ENCODE measurements at regions not wholly inside any gene's neighbourhood (a gene's known extent, or its start where the extent isn't known, plus 50 kb on each side); places are given as distances from the start of the nearest gene placed in this dataset.

DNA sequence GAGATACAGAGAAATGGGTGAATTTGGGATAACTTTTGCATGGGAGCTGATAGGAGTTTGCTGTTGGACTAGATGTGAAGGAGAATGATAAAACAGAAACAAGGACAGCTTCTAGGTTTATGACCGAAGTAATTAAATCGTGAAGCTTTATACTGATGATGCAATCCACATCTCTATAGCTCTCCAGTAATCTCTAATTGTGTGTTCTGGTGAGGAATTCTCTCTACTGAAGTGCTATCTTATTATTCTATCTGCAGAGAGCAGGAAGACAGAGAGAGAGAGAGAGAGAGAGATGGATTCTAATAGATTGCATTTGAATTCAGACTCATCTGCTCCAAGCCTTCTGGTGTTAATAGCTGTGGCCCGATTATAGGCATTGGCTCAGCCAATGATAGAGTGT lies 113.5 kb upstream of the FRMD4B start:
- no peak overlapping the region for H3K4me3 ChIP-seq (ENCODE audit: control insufficient read depth, low read depth, low read length)
- DNase-seq (ENCODE audit: low read depth), result no peak
- TF ChIP-seq, protein P1, sequence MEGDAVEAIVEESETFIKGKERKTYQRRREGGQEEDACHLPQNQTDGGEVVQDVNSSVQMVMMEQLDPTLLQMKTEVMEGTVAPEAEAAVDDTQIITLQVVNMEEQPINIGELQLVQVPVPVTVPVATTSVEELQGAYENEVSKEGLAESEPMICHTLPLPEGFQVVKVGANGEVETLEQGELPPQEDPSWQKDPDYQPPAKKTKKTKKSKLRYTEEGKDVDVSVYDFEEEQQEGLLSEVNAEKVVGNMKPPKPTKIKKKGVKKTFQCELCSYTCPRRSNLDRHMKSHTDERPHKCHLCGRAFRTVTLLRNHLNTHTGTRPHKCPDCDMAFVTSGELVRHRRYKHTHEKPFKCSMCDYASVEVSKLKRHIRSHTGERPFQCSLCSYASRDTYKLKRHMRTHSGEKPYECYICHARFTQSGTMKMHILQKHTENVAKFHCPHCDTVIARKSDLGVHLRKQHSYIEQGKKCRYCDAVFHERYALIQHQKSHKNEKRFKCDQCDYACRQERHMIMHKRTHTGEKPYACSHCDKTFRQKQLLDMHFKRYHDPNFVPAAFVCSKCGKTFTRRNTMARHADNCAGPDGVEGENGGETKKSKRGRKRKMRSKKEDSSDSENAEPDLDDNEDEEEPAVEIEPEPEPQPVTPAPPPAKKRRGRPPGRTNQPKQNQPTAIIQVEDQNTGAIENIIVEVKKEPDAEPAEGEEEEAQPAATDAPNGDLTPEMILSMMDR (IDR thresholded peaks at IDR 0.05; ENCODE audit: control insufficient read depth, insufficient read depth, low read depth, low read length, missing control alignments), result no peak

DNA sequence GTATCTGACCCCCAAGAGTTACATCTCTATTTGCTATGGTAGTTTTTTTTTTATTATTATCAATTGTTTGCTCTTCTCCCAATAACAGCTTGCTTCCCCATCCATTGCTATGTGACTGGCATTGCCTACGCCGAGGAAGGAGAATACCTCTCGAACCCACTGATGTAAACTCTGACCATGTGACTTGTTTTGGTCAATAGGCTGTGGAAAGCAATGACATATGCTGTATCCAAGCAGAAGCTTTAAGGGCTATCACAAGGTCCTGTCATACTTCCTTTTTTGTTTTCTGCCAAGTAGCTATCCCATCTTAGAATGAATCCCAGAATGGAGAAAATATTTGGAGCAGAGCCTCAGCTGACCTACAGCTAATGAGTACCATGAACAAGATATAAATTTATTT lies 111.0 kb upstream of the FRMD4B start:
- no peak for DNase-seq (ENCODE audit: low read depth)
- TF ChIP-seq, protein P1 (IDR thresholded peaks at IDR 0.05; ENCODE audit: control insufficient read depth, insufficient read depth, low read depth, low read length, missing control alignments), result no peak
- H3K4me3 ChIP-seq (ENCODE audit: control insufficient read depth, low read depth, low read length), result no peak overlapping the region

DNA sequence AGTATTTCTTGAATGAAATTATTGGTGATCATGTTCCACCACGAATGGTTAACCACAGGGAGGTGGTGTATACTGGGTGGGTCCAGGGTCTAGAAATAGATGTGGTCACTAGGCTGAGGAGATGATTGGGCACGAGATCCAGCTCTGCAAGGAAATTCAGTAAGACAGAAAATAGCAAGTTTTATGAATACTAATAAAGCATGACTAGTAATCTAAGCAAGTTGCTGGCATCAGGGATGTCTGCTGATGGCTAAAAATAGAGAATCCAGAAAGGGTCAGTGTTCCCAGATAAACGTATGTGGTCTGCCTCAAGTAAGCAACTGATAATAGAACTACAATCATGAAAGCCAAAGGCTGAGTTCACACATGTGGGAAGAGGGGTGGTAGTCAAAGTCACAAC lies 108.3 kb upstream of the FRMD4B start:
- H3K4me3 ChIP-seq (ENCODE audit: control insufficient read depth, low read depth, low read length), result no peak overlapping the region
- TF ChIP-seq, protein P1 (IDR thresholded peaks at IDR 0.05; ENCODE audit: control insufficient read depth, insufficient read depth, low read depth, low read length, missing control alignments), result no peak
- DNase-seq (ENCODE audit: low read depth), result no peak

- H3K4me3 ChIP-seq (ENCODE audit: control insufficient read depth, low read depth, low read length), result no peak overlapping the region
- no peak for DNase-seq (ENCODE audit: low read depth)
- TF ChIP-seq, protein P1 (IDR thresholded peaks at IDR 0.05; ENCODE audit: control insufficient read depth, insufficient read depth, low read depth, low read length, missing control alignments), result no peak
Observed at GRCh38 chr3:69493157-69493556, 107.3 kb upstream of the FRMD4B start.

DNA sequence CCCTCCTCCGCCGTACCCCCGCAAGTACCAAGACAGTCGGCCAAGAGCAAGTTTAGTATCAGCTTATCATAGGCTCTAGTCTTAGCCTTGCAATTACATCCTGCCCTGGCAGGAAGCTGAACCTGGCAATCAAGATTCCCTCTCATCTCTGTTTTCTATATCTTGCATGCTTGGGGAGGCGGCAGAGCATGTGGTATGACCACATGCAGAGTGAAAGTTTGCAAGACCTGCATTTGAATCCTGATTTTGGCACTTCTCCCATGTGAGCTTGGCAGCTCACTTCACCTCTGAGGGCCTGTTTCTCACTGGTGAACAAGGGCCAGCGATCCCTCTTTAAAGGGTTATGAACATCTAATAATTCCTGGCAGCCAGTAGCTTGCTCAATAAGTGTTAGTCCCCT lies 106.1 kb upstream of the FRMD4B start:
- TF ChIP-seq, protein P1 (IDR thresholded peaks at IDR 0.05; ENCODE audit: control insufficient read depth, insufficient read depth, low read depth, low read length, missing control alignments), result no peak
- no peak for DNase-seq (ENCODE audit: low read depth)
- no peak overlapping the region for H3K4me3 ChIP-seq (ENCODE audit: control insufficient read depth, low read depth, low read length)

GRCh38 chr3:69490971-69491370 lies 105.1 kb upstream of the FRMD4B start:
- H3K4me3 ChIP-seq (ENCODE audit: control insufficient read depth, low read depth, low read length), result no peak overlapping the region
- TF ChIP-seq, protein P1 (IDR thresholded peaks at IDR 0.05; ENCODE audit: control insufficient read depth, insufficient read depth, low read depth, low read length, missing control alignments), result no peak
- DNase-seq (ENCODE audit: low read depth), result no peak

GRCh38 chr3:69490235-69490634 lies 104.3 kb upstream of the FRMD4B start:
- DNase-seq (ENCODE audit: low read depth), result no peak
- no peak overlapping the region for H3K4me3 ChIP-seq (ENCODE audit: control insufficient read depth, low read depth, low read length)
- TF ChIP-seq, protein P1 (IDR thresholded peaks at IDR 0.05; ENCODE audit: control insufficient read depth, insufficient read depth, low read depth, low read length, missing control alignments), result no peak

Data from AG09309 (cell line).